Tibial nerve (tissue), 4 donors: ENCODE measurements at regions not wholly inside any gene's neighbourhood (a gene's known extent, or its start where the extent isn't known, plus 50 kb on each side); places are given as distances from the start of the nearest gene placed in this dataset.

Experiments used
- EP300 ChIP-seq, 2 donors: sonication (generic); formaldehyde crosslinking; IDR thresholded peaks; one replicate each; pipeline ENCODE4 v1.6.1; 2017; ENCODE audit warnings: antibody characterized with exemption in 2 of 2, mild to moderate bottlenecking in 1 of 2
- POLR2A ChIP-seq, 2 donors: fragments of 450-650 bp; IDR thresholded peaks; one replicate each; pipeline ENCODE4 v1.6.1; 2017; ENCODE audit warnings: antibody characterized with exemption in 2 of 2, mild to moderate bottlenecking in 2 of 2, moderate library complexity in 2 of 2
- TF ChIP-seq, protein P1 (sequence below), 5 experiments: fragments of 200-600 bp in 3 of 5; fragments of 450-650 bp in 2 of 5; sonication (generic) in 3 of 5; IDR thresholded peaks; one replicate each; pipeline ENCODE4 v1.5.1; 2016 to 2019; ENCODE audit warnings: antibody characterized with exemption in 5 of 5, mild to moderate bottlenecking in 3 of 5, moderate library complexity in 2 of 5

- TF ChIP-seq, protein P1, sequence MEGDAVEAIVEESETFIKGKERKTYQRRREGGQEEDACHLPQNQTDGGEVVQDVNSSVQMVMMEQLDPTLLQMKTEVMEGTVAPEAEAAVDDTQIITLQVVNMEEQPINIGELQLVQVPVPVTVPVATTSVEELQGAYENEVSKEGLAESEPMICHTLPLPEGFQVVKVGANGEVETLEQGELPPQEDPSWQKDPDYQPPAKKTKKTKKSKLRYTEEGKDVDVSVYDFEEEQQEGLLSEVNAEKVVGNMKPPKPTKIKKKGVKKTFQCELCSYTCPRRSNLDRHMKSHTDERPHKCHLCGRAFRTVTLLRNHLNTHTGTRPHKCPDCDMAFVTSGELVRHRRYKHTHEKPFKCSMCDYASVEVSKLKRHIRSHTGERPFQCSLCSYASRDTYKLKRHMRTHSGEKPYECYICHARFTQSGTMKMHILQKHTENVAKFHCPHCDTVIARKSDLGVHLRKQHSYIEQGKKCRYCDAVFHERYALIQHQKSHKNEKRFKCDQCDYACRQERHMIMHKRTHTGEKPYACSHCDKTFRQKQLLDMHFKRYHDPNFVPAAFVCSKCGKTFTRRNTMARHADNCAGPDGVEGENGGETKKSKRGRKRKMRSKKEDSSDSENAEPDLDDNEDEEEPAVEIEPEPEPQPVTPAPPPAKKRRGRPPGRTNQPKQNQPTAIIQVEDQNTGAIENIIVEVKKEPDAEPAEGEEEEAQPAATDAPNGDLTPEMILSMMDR (IDR thresholded peaks at IDR 0.05), result no peak
- TF ChIP-seq POLR2A (IDR thresholded peaks at IDR 0.05) (no peak), EP300 (IDR thresholded peaks at IDR 0.05) (no peak)
These were observed 513.2 kb upstream of the NBEA start for GRCh38 chr13:34428911-34429310.
